ENCODE measurements at regions not wholly inside any gene's neighbourhood (a gene's known extent, or its start where the extent isn't known, plus 50 kb on each side); places are given as distances from the start of the nearest gene placed in this dataset.

DNA sequence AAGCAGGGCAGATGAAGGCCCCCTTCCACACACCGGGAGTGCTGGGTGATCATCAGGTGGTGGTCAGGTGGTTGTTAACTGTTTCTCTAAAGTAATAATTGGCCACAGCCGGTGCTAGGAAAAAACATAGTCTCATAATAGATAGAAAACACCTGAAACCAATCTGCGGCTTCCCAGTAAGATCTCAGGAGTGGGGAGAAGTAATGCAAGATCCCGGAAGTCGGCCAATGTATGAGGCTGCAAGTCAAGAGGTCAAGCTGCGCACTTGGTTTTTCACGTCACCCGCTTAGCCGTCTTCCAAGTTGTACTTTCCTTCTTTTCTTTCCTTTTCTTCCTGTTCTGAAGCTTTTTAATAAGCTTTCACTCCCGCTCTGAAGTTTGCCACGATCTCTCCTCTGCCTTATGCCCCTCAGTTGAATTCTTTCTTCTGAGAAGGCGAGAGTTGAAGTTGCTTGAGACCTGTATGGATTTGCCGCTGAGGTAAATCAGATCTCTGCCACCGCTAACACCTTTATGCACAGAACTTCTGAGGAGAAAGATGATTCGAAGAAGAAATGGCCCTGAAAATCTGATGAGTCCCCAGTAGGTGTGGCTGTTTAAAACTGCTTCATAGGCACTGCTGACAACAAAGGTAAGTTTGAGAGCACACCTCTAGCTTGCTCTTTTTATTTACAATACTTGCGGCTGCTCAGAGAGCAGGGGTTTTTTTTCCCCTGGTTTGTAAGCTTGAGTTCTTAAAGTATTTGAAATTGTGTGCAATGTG, 406.6 kb downstream of the FAM170A start:
- Mint-ChIP-seq H3K36me3 (ENCODE audit: insufficient read depth) (no peaks in the 10 kb centered on the region), H3K4me1 (ENCODE audit: low read depth) (no peaks in the 10 kb centered on the region), H3K27me3 (no peaks in the 10 kb centered on the region), H3K4me3 (ENCODE audit: low read depth) (no peak overlapping the region), H3K9me3 (ENCODE audit: low read depth) (peaks cover 7% of the 10 kb centered on the region), H3K27ac (no peak overlapping the region)
- DNase-seq (ENCODE audit: low spot score, unreplicated experiment) = no peak
- TF ChIP-seq, protein P1, sequence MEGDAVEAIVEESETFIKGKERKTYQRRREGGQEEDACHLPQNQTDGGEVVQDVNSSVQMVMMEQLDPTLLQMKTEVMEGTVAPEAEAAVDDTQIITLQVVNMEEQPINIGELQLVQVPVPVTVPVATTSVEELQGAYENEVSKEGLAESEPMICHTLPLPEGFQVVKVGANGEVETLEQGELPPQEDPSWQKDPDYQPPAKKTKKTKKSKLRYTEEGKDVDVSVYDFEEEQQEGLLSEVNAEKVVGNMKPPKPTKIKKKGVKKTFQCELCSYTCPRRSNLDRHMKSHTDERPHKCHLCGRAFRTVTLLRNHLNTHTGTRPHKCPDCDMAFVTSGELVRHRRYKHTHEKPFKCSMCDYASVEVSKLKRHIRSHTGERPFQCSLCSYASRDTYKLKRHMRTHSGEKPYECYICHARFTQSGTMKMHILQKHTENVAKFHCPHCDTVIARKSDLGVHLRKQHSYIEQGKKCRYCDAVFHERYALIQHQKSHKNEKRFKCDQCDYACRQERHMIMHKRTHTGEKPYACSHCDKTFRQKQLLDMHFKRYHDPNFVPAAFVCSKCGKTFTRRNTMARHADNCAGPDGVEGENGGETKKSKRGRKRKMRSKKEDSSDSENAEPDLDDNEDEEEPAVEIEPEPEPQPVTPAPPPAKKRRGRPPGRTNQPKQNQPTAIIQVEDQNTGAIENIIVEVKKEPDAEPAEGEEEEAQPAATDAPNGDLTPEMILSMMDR (IDR thresholded peaks at IDR 0.05; ENCODE audit: unreplicated experiment) = no peak

DNA sequence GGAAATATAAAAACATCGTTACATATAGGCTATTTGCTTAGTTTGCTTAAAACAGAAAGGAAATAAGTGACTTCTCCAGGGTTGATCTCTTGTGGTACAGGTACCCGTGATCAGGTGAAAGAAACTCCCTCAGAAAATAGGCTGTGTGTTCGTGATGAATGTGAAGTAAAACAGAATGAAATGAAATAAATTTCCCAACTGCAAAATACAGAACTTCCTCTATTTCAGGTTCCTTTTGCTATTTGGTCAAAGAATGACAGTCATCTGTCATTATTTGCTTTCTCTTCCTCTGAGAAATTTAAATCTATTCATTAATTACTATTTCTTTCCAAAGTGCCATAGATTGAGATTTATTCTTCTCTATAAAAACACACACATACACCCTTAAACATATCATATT, 408.1 kb downstream of the FAM170A start:
- no peak overlapping the region for H3K4me3 Mint-ChIP-seq (ENCODE audit: low read depth)
- TF ChIP-seq, protein P1 (IDR thresholded peaks at IDR 0.05; ENCODE audit: unreplicated experiment) = no peak
- no peak overlapping the region for H3K27ac Mint-ChIP-seq
- no peak for DNase-seq (ENCODE audit: low spot score, unreplicated experiment)
- H3K27me3 Mint-ChIP-seq = no peaks in the 10 kb centered on the region
- no peaks in the 10 kb centered on the region for H3K4me1 Mint-ChIP-seq (ENCODE audit: low read depth)
- H3K36me3 Mint-ChIP-seq (ENCODE audit: insufficient read depth) = no peaks in the 10 kb centered on the region
- peaks cover 7% of the 10 kb centered on the region for H3K9me3 Mint-ChIP-seq (ENCODE audit: low read depth)

DNA sequence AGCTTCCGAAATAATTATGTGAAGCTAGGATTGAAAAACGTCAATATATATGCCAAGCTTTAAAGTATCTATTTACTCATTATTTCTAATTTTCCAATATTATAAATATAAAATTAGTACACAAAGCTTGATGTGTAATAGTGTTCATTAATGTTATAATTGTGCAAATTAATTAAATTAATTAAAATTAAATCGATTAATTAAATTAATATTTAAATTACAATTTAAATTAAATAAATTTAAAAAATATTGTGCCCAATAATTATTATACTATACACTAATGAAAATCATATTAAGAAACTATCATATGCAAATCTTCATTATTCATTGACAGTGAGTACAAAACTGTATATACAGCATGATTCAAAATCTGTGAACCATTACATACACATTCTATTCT, 409.8 kb downstream of the FAM170A start:
- Mint-ChIP-seq H3K4me3 (ENCODE audit: low read depth) (no peak overlapping the region), H3K36me3 (ENCODE audit: insufficient read depth) (no peaks in the 10 kb centered on the region), H3K27me3 (no peaks in the 10 kb centered on the region), H3K9me3 (ENCODE audit: low read depth) (no peaks in the 10 kb centered on the region), H3K4me1 (ENCODE audit: low read depth) (no peaks in the 10 kb centered on the region), H3K27ac (no peak overlapping the region)
- DNase-seq (ENCODE audit: low spot score, unreplicated experiment) = no peak
- TF ChIP-seq, protein P1 (IDR thresholded peaks at IDR 0.05; ENCODE audit: unreplicated experiment) = no peak

DNA sequence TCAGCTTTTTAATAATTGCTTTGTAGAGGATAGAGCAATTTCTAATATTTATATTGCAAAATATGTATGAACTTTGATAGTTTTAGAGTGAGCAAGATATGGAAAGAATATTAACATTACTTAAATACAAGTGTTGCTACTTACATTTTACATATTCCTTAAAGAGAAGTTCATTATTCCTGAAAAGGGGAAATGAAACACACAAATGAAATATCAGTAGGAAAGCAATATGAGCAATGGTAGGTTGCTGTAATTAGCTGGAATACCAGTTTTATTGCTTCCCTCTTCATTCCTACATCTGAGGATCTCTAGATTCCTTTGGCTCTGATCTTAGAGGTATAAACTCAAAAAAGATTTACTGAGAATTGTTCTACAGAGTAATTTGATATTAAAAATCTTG, 414.1 kb downstream of the FAM170A start:
- Mint-ChIP-seq H3K4me1 (ENCODE audit: low read depth) (no peaks in the 10 kb centered on the region), H3K27ac (no peak overlapping the region), H3K9me3 (ENCODE audit: low read depth) (no peaks in the 10 kb centered on the region), H3K4me3 (ENCODE audit: low read depth) (no peak overlapping the region), H3K36me3 (ENCODE audit: insufficient read depth) (no peaks in the 10 kb centered on the region), H3K27me3 (no peaks in the 10 kb centered on the region)
- TF ChIP-seq, protein P1 (IDR thresholded peaks at IDR 0.05; ENCODE audit: unreplicated experiment) = no peak
- DNase-seq (ENCODE audit: low spot score, unreplicated experiment) = no peak

DNA sequence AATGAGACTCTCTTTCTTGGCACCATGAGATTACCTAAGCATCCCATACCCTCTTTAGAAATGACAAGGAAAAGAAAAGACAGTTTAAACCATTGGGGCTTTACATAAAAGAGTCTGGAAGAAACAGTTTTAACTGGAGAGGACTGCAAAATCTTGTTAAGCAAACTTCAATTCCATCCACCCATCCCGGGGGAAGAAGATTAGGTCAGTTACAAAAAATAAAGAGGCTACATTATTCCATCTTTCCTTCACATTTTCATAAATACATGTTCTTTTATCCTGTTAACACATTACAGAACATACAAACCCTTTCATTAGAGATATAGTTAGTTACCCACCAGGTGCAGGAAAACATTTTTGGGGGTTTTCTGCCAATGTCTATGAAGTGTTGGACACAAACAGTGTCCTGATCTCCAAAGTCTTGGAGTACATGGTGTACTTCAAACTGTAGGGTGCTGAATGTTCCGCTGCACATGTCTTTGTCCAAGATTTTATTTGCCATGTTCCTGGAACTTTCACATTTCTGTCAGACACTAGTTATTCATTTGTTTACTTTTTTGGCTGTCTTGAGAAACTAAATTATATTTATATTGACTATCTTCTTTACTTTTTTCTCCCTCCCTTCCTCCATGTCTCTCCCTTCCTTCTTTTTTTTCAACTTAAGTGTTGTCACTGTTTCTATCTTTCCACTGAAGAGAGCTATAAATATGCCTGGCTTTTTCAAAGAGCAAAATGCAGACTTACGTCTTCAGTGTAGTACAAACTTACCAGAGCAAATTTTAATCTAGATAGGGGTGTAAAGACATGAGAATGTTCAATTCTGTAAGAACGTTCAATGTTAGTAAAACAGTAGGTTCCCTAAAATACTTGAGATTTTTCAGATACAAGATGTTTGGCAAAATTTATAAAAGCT, 410.9 kb upstream of the PRR16 start:
- H3K4me3 Mint-ChIP-seq (ENCODE audit: low read depth) = no peak overlapping the region
- no peaks in the 10 kb centered on the region for H3K27me3 Mint-ChIP-seq
- DNase-seq (ENCODE audit: low spot score, unreplicated experiment) = no peak
- peaks cover 2% of the 10 kb centered on the region for H3K4me1 Mint-ChIP-seq (ENCODE audit: low read depth)
- TF ChIP-seq, protein P1 (IDR thresholded peaks at IDR 0.05; ENCODE audit: unreplicated experiment) = no peak
- H3K36me3 Mint-ChIP-seq (ENCODE audit: insufficient read depth) = no peaks in the 10 kb centered on the region
- H3K9me3 Mint-ChIP-seq (ENCODE audit: low read depth) = no peaks in the 10 kb centered on the region
- no peak overlapping the region for H3K27ac Mint-ChIP-seq

Data from progenitor cell of endocrine pancreas (in vitro differentiated cells).